HCT116 (cell line): ENCODE measurements at regions not wholly inside any gene's neighbourhood (a gene's known extent, or its start where the extent isn't known, plus 50 kb on each side); places are given as distances from the start of the nearest gene placed in this dataset.

ENCODE experiments used
- ATAC-seq: fragments of 200-7000 bp; cut with Tn5 transposase; 2 replicates; pipeline ENCODE4 v1.9.1; 2020; ENCODE audit warnings: mild to moderate bottlenecking, moderate library complexity
- BruUV-seq: library from RNA; stranded (reverse); fragments of 400-500 nt; replicated peaks from 2 replicates; lab custom pipeline; 2021; lab: Mats Ljungman, UMichigan
- CTCF ChIA-PET: fragments of 300-600 bp; sonication (Branson Sonifier 250); formaldehyde crosslinking; loops from one replicate; lab custom pipeline; 2021; ENCODE audit warnings: antibody characterized with exemption; lab: Charles Lee
- POLR2A ChIA-PET: fragments of 300-600, 350-600 bp; sonication (Branson Sonifier 250); formaldehyde crosslinking; loops from one replicate; lab custom pipeline; 2021; ENCODE audit warnings: antibody characterized with exemption; lab: Charles Lee
- RAD21 ChIA-PET, 2 experiments: fragments of 300-600 bp; sonication (Branson Sonifier 250); formaldehyde crosslinking; loops; one replicate each; lab custom pipeline; 2023; ENCODE audit warnings: low total read pairs in 2 of 2; ENCODE audit not compliant: uncharacterized antibody in 2 of 2, unreplicated experiment in 2 of 2, low non-redundant PET in 1 of 2; lab: Charles Lee
- DNase-seq: peaks from one replicate; pipeline ENCODE4 v3.0.0-alpha.2; 2010; ENCODE audit warnings: low read depth, low spot score
- H2AFZ ChIP-seq: fragments of 200-600 bp; shearing (Covaris generic), sonication (generic); 2 replicates; pipeline ENCODE4 v1.6.1; 2017; ENCODE audit warnings: low read depth, mixed run types, mixed read lengths, antibody characterized with exemption, low read length; ENCODE audit not compliant: poor library complexity, severe bottlenecking
- H3K27ac ChIP-seq: 2 replicates; pipeline ENCODE4 v1.5.1; 2012; ENCODE audit warnings: low read depth, low read length
- H3K27me3 ChIP-seq: fragments of 200-600 bp; sonication (generic); 2 replicates; pipeline ENCODE4 v1.6.1; 2016; ENCODE audit warnings: mixed run types, low read length, mixed read lengths; ENCODE audit not compliant: insufficient read depth
- H3K36me3 ChIP-seq, 2 experiments: fragments of 200-500 bp in 1 of 2; fragments of 200-600 bp in 1 of 2; sonication (Bioruptor generic) in 1 of 2; sonication (generic) in 1 of 2; 2 replicates each; pipeline versions ENCODE4 v1.5.1 to v1.6.1; 2014 to 2016; ENCODE audit warnings: low read length in 2 of 2, inconsistent platforms in 1 of 2, mixed read lengths in 1 of 2, mixed run types in 1 of 2; ENCODE audit not compliant: insufficient read depth in 2 of 2, control insufficient read depth in 1 of 2
- H3K4me1 ChIP-seq, 2 experiments: fragments of 200-600 bp in 1 of 2; sonication (generic) in 1 of 2; 2 replicates each; pipeline versions ENCODE4 v1.5.1 to v1.6.1; 2012 to 2017; ENCODE audit warnings: low read length in 2 of 2, inconsistent platforms in 1 of 2, mild to moderate bottlenecking in 1 of 2, mixed read lengths in 1 of 2, mixed run types in 1 of 2, moderate library complexity in 1 of 2; ENCODE audit not compliant: insufficient read depth in 2 of 2, control insufficient read depth in 1 of 2
- H3K4me2 ChIP-seq: fragments of 200-600 bp; sonication (generic); 2 replicates; pipeline ENCODE4 v1.6.1; 2017; ENCODE audit warnings: mixed run types, low read length, mixed read lengths
- H3K4me3 ChIP-seq, 2 experiments: fragments of 200-600 bp in 1 of 2; sonication (generic) in 1 of 2; replicated peaks in 1 of 2; 2 replicates each; pipeline ENCODE4 v1.5.1; 2011 to 2016; ENCODE audit warnings: low read length in 2 of 2, control low read depth in 1 of 2, low read depth in 1 of 2, mild to moderate bottlenecking in 1 of 2, mixed read lengths in 1 of 2, mixed run types in 1 of 2
- H3K79me2 ChIP-seq: fragments of 200-600 bp; sonication (generic); 2 replicates; pipeline ENCODE4 v1.6.1; 2017; ENCODE audit warnings: mild to moderate bottlenecking, mixed run types, low read length, moderate library complexity, mixed read lengths; ENCODE audit not compliant: insufficient read depth
- H3K9ac ChIP-seq: fragments of 200-600 bp; sonication (generic); 2 replicates; pipeline ENCODE4 v1.6.1; 2016; ENCODE audit warnings: low read length, mixed read lengths
- H3K9me2 ChIP-seq: fragments of 200-600 bp; sonication (generic), shearing (Covaris generic); 2 replicates; pipeline ENCODE4 v1.6.1; 2017; ENCODE audit warnings: mixed run types, mild to moderate bottlenecking, moderate library complexity; ENCODE audit not compliant: insufficient read depth
- H3K9me3 ChIP-seq, 2 experiments: fragments of 200-500 bp in 1 of 2; fragments of 200-600 bp in 1 of 2; sonication (Bioruptor generic) in 1 of 2; sonication (generic) in 1 of 2; 2 replicates each; pipeline ENCODE4 v1.6.1; 2014 to 2017; ENCODE audit warnings: low read length in 2 of 2, mixed read lengths in 2 of 2, inconsistent platforms in 1 of 2, low read depth in 1 of 2, mild to moderate bottlenecking in 1 of 2, mixed run types in 1 of 2, moderate library complexity in 1 of 2; ENCODE audit not compliant: control insufficient read depth in 1 of 2, insufficient read depth in 1 of 2
- H4K20me1 ChIP-seq: fragments of 200-600 bp; sonication (generic), shearing (Covaris generic); 2 replicates; pipeline ENCODE4 v1.6.1; 2017; ENCODE audit warnings: mixed run types, mild to moderate bottlenecking, moderate library complexity; ENCODE audit not compliant: insufficient read depth
- CEBPB ChIP-seq: IDR thresholded peaks from 2 replicates; pipeline ENCODE4 v1.6.1; 2012; ENCODE audit warnings: low read depth
- CTCF ChIP-seq, 3 experiments: fragments of 200-600 bp in 1 of 3; sonication (generic) in 1 of 3; IDR thresholded peaks in 2 of 3; conservative IDR thresholded peaks in 1 of 3; 2 replicates each; pipeline ENCODE4 v1.5.1; 2012 to 2017; ENCODE audit warnings: low read depth in 2 of 3, low read length in 2 of 3, antibody characterized with exemption in 1 of 3, borderline replicate concordance in 1 of 3, control low read depth in 1 of 3, mild to moderate bottlenecking in 1 of 3, mixed read lengths in 1 of 3, mixed run types in 1 of 3, moderate library complexity in 1 of 3; ENCODE audit not compliant: insufficient read depth in 1 of 3
- EGR1 ChIP-seq: IDR thresholded peaks from 2 replicates; pipeline ENCODE4 v1.6.1; 2012; ENCODE audit warnings: low read depth
- ELF1 ChIP-seq: IDR thresholded peaks from 2 replicates; pipeline ENCODE4 v1.6.1; 2012; ENCODE audit warnings: low read depth, borderline replicate concordance
- JUND ChIP-seq: IDR thresholded peaks from 2 replicates; pipeline ENCODE4 v1.6.1; 2012
- MAX ChIP-seq: IDR thresholded peaks from 2 replicates; pipeline ENCODE4 v1.6.1; 2012
- POLR2A ChIP-seq: IDR thresholded peaks from 2 replicates; pipeline ENCODE4 v1.7.0; 2011; ENCODE audit warnings: borderline replicate concordance; ENCODE audit not compliant: insufficient read depth, insufficient read length; ENCODE audit errors: extremely low read depth
- ZBTB33 ChIP-seq: IDR thresholded peaks from 2 replicates; pipeline ENCODE4 v1.6.1; 2011; ENCODE audit warnings: mild to moderate bottlenecking, low read length, moderate library complexity; ENCODE audit not compliant: insufficient replicate concordance; ENCODE audit errors: extremely low read depth
- ZFX ChIP-seq: fragments of 450-650 bp; IDR thresholded peaks from 2 replicates; pipeline ENCODE4 v1.6.1; 2017
- ZNF274 ChIP-seq: fragments of 200-500 bp; sonication (Bioruptor generic); IDR thresholded peaks from 2 replicates; pipeline ENCODE4 v1.6.1; 2014; ENCODE audit warnings: mild to moderate bottlenecking, low read depth, low read length, inconsistent platforms
- intact Hi-C: fragments of 100-400 bp; cut with micrococcal nuclease; formaldehyde crosslinking; loops from 2 replicates; pipeline ENCODE4 v1.10.0; 2022

- DNase-seq (no peak), ATAC-seq (no peak)
- no TSS peak for BruUV-seq
- no peak overlapping the region for H3K4me3 ChIP-seq
- no peaks in the 10 kb centered on the region for H3K79me2 ChIP-seq
- ChIA-PET RAD21 (no interaction called here), POLR2A (no interaction called here), CTCF (no interaction called here)
- no peak overlapping the region for H3K27ac ChIP-seq
- H4K20me1 ChIP-seq = no peaks in the 10 kb centered on the region
- no peaks in the 10 kb centered on the region for H3K4me1 ChIP-seq
- no peaks in the 10 kb centered on the region for H3K27me3 ChIP-seq
- H3K9me3 ChIP-seq = peaks cover 0 to 4% of the 10 kb centered on the region in 2 experiments; a peak in 1 of 4 replicates
- TF ChIP-seq MAX (no peak), ZBTB33 (no peak), EGR1 (no peak), CTCF (IDR thresholded peaks at IDR 0.05 in 2 of 3, conservative IDR thresholded peaks at IDR 0.05 in 1 of 3; ENCODE audit: borderline replicate concordance in 1 of 3, insufficient read depth in 1 of 3, low read depth in 2 of 3, low read length in 2 of 3) (no peak), ELF1 (no peak), ZFX (no peak), CEBPB (no peak), JUND (no peak), POLR2A (no peak), ZNF274 (no peak)
- no peak overlapping the region for H2AFZ ChIP-seq
- H3K9ac ChIP-seq = no peak overlapping the region
- H3K9me2 ChIP-seq = no peaks in the 10 kb centered on the region
- intact Hi-C loops = no loop called here
- no peaks in the 10 kb centered on the region for H3K36me3 ChIP-seq
- no peak overlapping the region for H3K4me2 ChIP-seq
These were observed 799.6 kb downstream of the KCNJ3 start for GRCh38 chr2:155498106-155498505.
